H9 (cell line): ENCODE measurements at regions not wholly inside any gene's neighbourhood (a gene's known extent, or its start where the extent isn't known, plus 50 kb on each side); places are given as distances from the start of the nearest gene placed in this dataset.

Source experiments
- DNase-seq: peaks from one replicate; pipeline ENCODE4 v3.0.0-alpha.2; 2017
- H2AFZ ChIP-seq: one replicate; pipeline ENCODE4 v1.6.1; 2013; ENCODE audit warnings: mild to moderate bottlenecking, low read length, control low read depth, moderate library complexity
- H2AK5ac ChIP-seq: 2 replicates; pipeline ENCODE4 v1.6.1; 2013; ENCODE audit warnings: low read length, control low read depth, mixed read lengths; ENCODE audit not compliant: insufficient read length
- H2BK120ac ChIP-seq: one replicate; pipeline ENCODE4 v1.6.1; 2013; ENCODE audit warnings: low read depth, mild to moderate bottlenecking, low read length, control low read depth, inconsistent platforms; ENCODE audit not compliant: poor library complexity, severe bottlenecking
- H2BK12ac ChIP-seq: 2 replicates; pipeline ENCODE4 v1.6.1; 2013; ENCODE audit warnings: low read length, control low read depth, mixed read lengths, low read depth; ENCODE audit not compliant: insufficient read length
- H2BK15ac ChIP-seq: 2 replicates; pipeline ENCODE4 v1.6.1; 2013; ENCODE audit warnings: low read depth, low read length, control low read depth
- H2BK20ac ChIP-seq: one replicate; pipeline ENCODE4 v1.6.1; 2013; ENCODE audit warnings: low read depth, mild to moderate bottlenecking, low read length, control low read depth, inconsistent platforms; ENCODE audit not compliant: poor library complexity, severe bottlenecking
- H2BK5ac ChIP-seq: 2 replicates; pipeline ENCODE4 v1.6.1; 2013; ENCODE audit warnings: low read length, control low read depth, mixed read lengths; ENCODE audit not compliant: insufficient read length
- H3K14ac ChIP-seq: 2 replicates; pipeline ENCODE4 v1.6.1; 2013; ENCODE audit warnings: low read length, control low read depth; ENCODE audit not compliant: insufficient read depth
- H3K18ac ChIP-seq: 2 replicates; pipeline ENCODE4 v1.6.1; 2013; ENCODE audit warnings: low read depth, mild to moderate bottlenecking, mixed read lengths, low read length, control low read depth; ENCODE audit not compliant: insufficient read length
- H3K23ac ChIP-seq: 2 replicates; pipeline ENCODE4 v1.6.1; 2013; ENCODE audit warnings: low read length, control low read depth, mixed read lengths, low read depth; ENCODE audit not compliant: insufficient read length
- H3K23me2 ChIP-seq: 2 replicates; pipeline ENCODE4 v1.6.1; 2013; ENCODE audit warnings: low read depth, mild to moderate bottlenecking, mixed read lengths, low read length, control low read depth; ENCODE audit not compliant: insufficient read length, poor library complexity, severe bottlenecking
- H3K27ac ChIP-seq: 2 replicates; pipeline ENCODE4 v1.5.1; 2013; ENCODE audit warnings: low read length, control low read depth, mixed read lengths, low read depth; ENCODE audit not compliant: insufficient read length
- H3K27me3 ChIP-seq: 2 replicates; pipeline ENCODE4 v1.6.1; 2013; ENCODE audit warnings: low read length, control low read depth, inconsistent platforms; ENCODE audit not compliant: insufficient read depth
- H3K4ac ChIP-seq: 2 replicates; pipeline ENCODE4 v1.6.1; 2013; ENCODE audit warnings: low read depth, mild to moderate bottlenecking, control low read depth, inconsistent platforms, low read length, moderate library complexity
- H3K4me1 ChIP-seq: 2 replicates; pipeline ENCODE4 v1.6.1; 2013; ENCODE audit warnings: low read length, control low read depth, inconsistent platforms; ENCODE audit not compliant: insufficient read depth
- H3K4me2 ChIP-seq: 2 replicates; pipeline ENCODE4 v1.6.1; 2013; ENCODE audit warnings: low read length, control low read depth, mixed read lengths; ENCODE audit not compliant: insufficient read length, insufficient read depth
- H3K56ac ChIP-seq: 2 replicates; pipeline ENCODE4 v1.6.1; 2013; ENCODE audit warnings: low read depth, mild to moderate bottlenecking, mixed read lengths, low read length, control low read depth; ENCODE audit not compliant: insufficient read length
- H3K79me1 ChIP-seq: 2 replicates; pipeline ENCODE4 v1.6.1; 2013; ENCODE audit warnings: low read depth, mild to moderate bottlenecking, moderate library complexity, low read length, control low read depth, inconsistent platforms; ENCODE audit not compliant: insufficient read depth, poor library complexity, severe bottlenecking
- H3K79me2 ChIP-seq: 2 replicates; pipeline ENCODE4 v1.6.1; 2013; ENCODE audit warnings: low read length, control low read depth, inconsistent platforms; ENCODE audit not compliant: insufficient read depth
- H3K9ac ChIP-seq: 2 replicates; pipeline ENCODE4 v1.6.1; 2013; ENCODE audit warnings: low read length, control low read depth, mixed read lengths; ENCODE audit not compliant: insufficient read length; ENCODE audit errors: extremely low read depth
- H3K9me3 ChIP-seq: one replicate; pipeline ENCODE4 v1.6.1; 2013; ENCODE audit warnings: low read depth, low read length, inconsistent platforms; ENCODE audit not compliant: control insufficient read depth
- H3T11ph ChIP-seq: one replicate; pipeline ENCODE4 v1.6.1; 2013; ENCODE audit warnings: mild to moderate bottlenecking, low read length, control low read depth, inconsistent platforms
- H4K20me1 ChIP-seq: one replicate; pipeline ENCODE4 v1.6.1; 2013; ENCODE audit not compliant: control insufficient read depth, insufficient read length, insufficient read depth
- H4K5ac ChIP-seq: 2 replicates; pipeline ENCODE4 v1.6.1; 2013; ENCODE audit warnings: low read depth, mild to moderate bottlenecking, mixed read lengths, low read length, control low read depth; ENCODE audit not compliant: insufficient read length
- H4K8ac ChIP-seq: replicated peaks from 2 replicates; pipeline ENCODE4 v1.6.1; 2013; ENCODE audit warnings: low read length, control low read depth, mixed read lengths, low read depth; ENCODE audit not compliant: insufficient read length
- H4K91ac ChIP-seq: 2 replicates; pipeline ENCODE4 v1.6.1; 2013; ENCODE audit warnings: low read depth, mild to moderate bottlenecking, moderate library complexity, mixed read lengths, low read length, control low read depth; ENCODE audit not compliant: insufficient read length
- H3K27ac Mint-ChIP-seq, 3 experiments: 2 replicates in 2 of 3; 3 replicates in 1 of 3; pipeline ENCODE4 v1.8.0; 2020 to 2021; ENCODE audit warnings: mixed read lengths in 3 of 3, mild to moderate bottlenecking in 1 of 3, moderate library complexity in 1 of 3
- H3K27me3 Mint-ChIP-seq: 2 replicates; pipeline ENCODE4 v1.8.0; 2021; ENCODE audit warnings: low read depth, mild to moderate bottlenecking, moderate library complexity, mixed read lengths
- H3K36me3 Mint-ChIP-seq, 3 experiments: 2 replicates in 2 of 3; 3 replicates in 1 of 3; pipeline ENCODE4 v1.8.0; 2020 to 2021; ENCODE audit warnings: low read depth in 3 of 3, mixed read lengths in 3 of 3; ENCODE audit not compliant: insufficient read depth in 1 of 3
- H3K4me1 Mint-ChIP-seq, 2 experiments: 2 replicates each; pipeline ENCODE4 v1.8.0; 2020; ENCODE audit warnings: mixed read lengths in 2 of 2
- H3K4me3 Mint-ChIP-seq, 2 experiments: 2 replicates in 1 of 2; 3 replicates in 1 of 2; pipeline ENCODE4 v1.8.0; 2020 to 2021; ENCODE audit warnings: mild to moderate bottlenecking in 2 of 2, mixed read lengths in 2 of 2, moderate library complexity in 1 of 2
- H3K9me3 Mint-ChIP-seq, 2 experiments: 2 replicates in 1 of 2; 3 replicates in 1 of 2; pipeline ENCODE4 v1.8.0; 2020; ENCODE audit warnings: mild to moderate bottlenecking in 2 of 2, mixed read lengths in 2 of 2, moderate library complexity in 1 of 2
- CTCF ChIP-seq: fragments of 200-600 bp; sonication (generic); conservative IDR thresholded peaks from 3 replicates; pipeline ENCODE4 v1.8.0; 2021; ENCODE audit warnings: antibody characterized with exemption, mild to moderate bottlenecking
- WGBS: extraction: QIAGEN DNeasy Blood & Tissue Kit; methylation state at CpG from one replicate; pipeline ENCODE4 v1.1.7; 2013; ENCODE audit warnings: missing lambda C conversion rate, low lambda C conversion rate, mixed read lengths; ENCODE audit not compliant: insufficient read length; ENCODE audit errors: extremely low coverage; 5-methylcytosine and 5-hydroxymethylcytosine counted together

GRCh38 chr2:228625481-228625880 is 444.0 kb upstream of the SPHKAP start:
- H3K14ac ChIP-seq: no peak overlapping the region
- DNase-seq: no peak
- H3K27me3 ChIP-seq: no peaks in the 10 kb centered on the region
- H4K20me1 ChIP-seq: no peaks in the 10 kb centered on the region
- no peak overlapping the region for H2AK5ac ChIP-seq
- no peak overlapping the region for H4K5ac ChIP-seq
- no peaks in the 10 kb centered on the region for H3K4me1 ChIP-seq
- H3K27ac ChIP-seq: no peak overlapping the region
- H3K4me1 Mint-ChIP-seq: no peaks in the 10 kb centered on the region; a peak in 1 of 4 replicates
- H4K8ac ChIP-seq: no peak overlapping the region
- no peak overlapping the region for H2BK12ac ChIP-seq
- H3K79me2 ChIP-seq: no peaks in the 10 kb centered on the region
- no peak overlapping the region for H3K4ac ChIP-seq
- no peak overlapping the region for H3T11ph ChIP-seq
- no peak overlapping the region for H3K56ac ChIP-seq
- H3K9me3 ChIP-seq: no peaks in the 10 kb centered on the region
- H3K18ac ChIP-seq: no peak overlapping the region
- H2BK120ac ChIP-seq: no peak overlapping the region
- H3K4me3 Mint-ChIP-seq: no peak overlapping the region
- H3K36me3 Mint-ChIP-seq: no peaks in the 10 kb centered on the region
- no peak overlapping the region for H3K23ac ChIP-seq
- no peak overlapping the region for H2BK15ac ChIP-seq
- no CpG with 5 or more reads among the region's 3 CpGs for WGBS
- H3K79me1 ChIP-seq: no peaks in the 10 kb centered on the region
- no peak overlapping the region for H3K9ac ChIP-seq
- no peak overlapping the region for H3K4me2 ChIP-seq
- no peak overlapping the region for H3K27ac Mint-ChIP-seq
- no peak overlapping the region for H2BK20ac ChIP-seq
- no peaks in the 10 kb centered on the region for H3K27me3 Mint-ChIP-seq
- no peaks in the 10 kb centered on the region; a peak in 2 of 5 replicates for H3K9me3 Mint-ChIP-seq
- no peak for TF ChIP-seq CTCF
- H4K91ac ChIP-seq: no peak overlapping the region
- no peak overlapping the region for H2AFZ ChIP-seq
- no peak overlapping the region for H2BK5ac ChIP-seq
- no peaks in the 10 kb centered on the region for H3K23me2 ChIP-seq
